Type B pancreatic cell (in vitro differentiated cells): ENCODE measurements at regions not wholly inside any gene's neighbourhood (a gene's known extent, or its start where the extent isn't known, plus 50 kb on each side); places are given as distances from the start of the nearest gene placed in this dataset.

Experiments
- DNase-seq: peaks from one replicate; pipeline ENCODE4 v3.0.0; 2021; ENCODE audit warnings: mixed read lengths; ENCODE audit not compliant: unreplicated experiment; ENCODE audit errors: extremely low spot score
- H3K27ac Mint-ChIP-seq: 2 replicates; pipeline ENCODE4 v1.8.0; 2021; ENCODE audit warnings: mild to moderate bottlenecking, mixed read lengths
- H3K27me3 Mint-ChIP-seq: 2 replicates; pipeline ENCODE4 v1.8.0; 2021; ENCODE audit warnings: mixed read lengths
- H3K36me3 Mint-ChIP-seq: 2 replicates; pipeline ENCODE4 v1.8.0; 2021; ENCODE audit warnings: mixed read lengths
- H3K4me1 Mint-ChIP-seq: one replicate; pipeline ENCODE4 v1.8.0; 2021; ENCODE audit warnings: mixed read lengths; ENCODE audit not compliant: unreplicated experiment
- H3K4me3 Mint-ChIP-seq: 2 replicates; pipeline ENCODE4 v1.8.0; 2021; ENCODE audit warnings: mild to moderate bottlenecking, mixed read lengths
- H3K9me3 Mint-ChIP-seq: 2 replicates; pipeline ENCODE4 v1.8.0; 2021; ENCODE audit warnings: mixed read lengths
- CTCF ChIP-seq: fragments of 200-600 bp; sonication (generic); conservative IDR thresholded peaks from 2 replicates; pipeline ENCODE4 v1.5.0; 2021; ENCODE audit warnings: antibody characterized with exemption, mild to moderate bottlenecking

- DNase-seq = no peak
- Mint-ChIP-seq H3K27ac (no peak overlapping the region), H3K9me3 (peaks cover 6% of the 10 kb centered on the region), H3K36me3 (no peaks in the 10 kb centered on the region), H3K27me3 (no peaks in the 10 kb centered on the region), H3K4me3 (no peak overlapping the region), H3K4me1 (peaks cover 22% of the 10 kb centered on the region)
- no peak for TF ChIP-seq CTCF
Measured at GRCh38 chr13:81142306-81142999, 801.5 kb upstream of the SPRY2 start.

GRCh38 chr13:81140675-81141074 is 799.7 kb upstream of the SPRY2 start:
- H3K27me3 Mint-ChIP-seq = no peaks in the 10 kb centered on the region
- no peak for DNase-seq
- H3K9me3 Mint-ChIP-seq = peaks cover 6% of the 10 kb centered on the region
- no peak for TF ChIP-seq CTCF
- peaks cover 22% of the 10 kb centered on the region for H3K4me1 Mint-ChIP-seq
- no peak overlapping the region for H3K4me3 Mint-ChIP-seq
- no peaks in the 10 kb centered on the region for H3K36me3 Mint-ChIP-seq
- H3K27ac Mint-ChIP-seq = no peak overlapping the region

GRCh38 chr13:81139987-81140386 is 799.1 kb upstream of the SPRY2 start:
- no peaks in the 10 kb centered on the region for H3K27me3 Mint-ChIP-seq
- no peaks in the 10 kb centered on the region for H3K36me3 Mint-ChIP-seq
- peaks cover 22% of the 10 kb centered on the region for H3K4me1 Mint-ChIP-seq
- H3K9me3 Mint-ChIP-seq = peaks cover 6% of the 10 kb centered on the region
- DNase-seq = no peak
- H3K4me3 Mint-ChIP-seq = no peak overlapping the region
- H3K27ac Mint-ChIP-seq = no peak overlapping the region
- TF ChIP-seq CTCF = no peak

GRCh38 chr13:81138353-81138980 is 797.5 kb upstream of the SPRY2 start:
- Mint-ChIP-seq H3K27me3 (no peaks in the 10 kb centered on the region), H3K36me3 (no peaks in the 10 kb centered on the region), H3K4me1 (peaks cover 22% of the 10 kb centered on the region), H3K4me3 (no peak overlapping the region), H3K9me3 (peaks cover 6% of the 10 kb centered on the region), H3K27ac (no peak overlapping the region)
- no peak for TF ChIP-seq CTCF
- no peak for DNase-seq

- TF ChIP-seq CTCF = no peak
- Mint-ChIP-seq H3K27ac (no peak overlapping the region), H3K27me3 (no peaks in the 10 kb centered on the region), H3K4me1 (no peaks in the 10 kb centered on the region), H3K36me3 (no peaks in the 10 kb centered on the region), H3K9me3 (peaks cover 12% of the 10 kb centered on the region), H3K4me3 (no peak overlapping the region)
- no peak for DNase-seq
Measured at GRCh38 chr13:81133066-81133465, 792.1 kb upstream of the SPRY2 start.
